ENCODE measurements at regions not wholly inside any gene's neighbourhood (a gene's known extent, or its start where the extent isn't known, plus 50 kb on each side); places are given as distances from the start of the nearest gene placed in this dataset.

- no peak for TF ChIP-seq POLR2A (IDR thresholded peaks at IDR 0.05)
- TF ChIP-seq, protein P1, sequence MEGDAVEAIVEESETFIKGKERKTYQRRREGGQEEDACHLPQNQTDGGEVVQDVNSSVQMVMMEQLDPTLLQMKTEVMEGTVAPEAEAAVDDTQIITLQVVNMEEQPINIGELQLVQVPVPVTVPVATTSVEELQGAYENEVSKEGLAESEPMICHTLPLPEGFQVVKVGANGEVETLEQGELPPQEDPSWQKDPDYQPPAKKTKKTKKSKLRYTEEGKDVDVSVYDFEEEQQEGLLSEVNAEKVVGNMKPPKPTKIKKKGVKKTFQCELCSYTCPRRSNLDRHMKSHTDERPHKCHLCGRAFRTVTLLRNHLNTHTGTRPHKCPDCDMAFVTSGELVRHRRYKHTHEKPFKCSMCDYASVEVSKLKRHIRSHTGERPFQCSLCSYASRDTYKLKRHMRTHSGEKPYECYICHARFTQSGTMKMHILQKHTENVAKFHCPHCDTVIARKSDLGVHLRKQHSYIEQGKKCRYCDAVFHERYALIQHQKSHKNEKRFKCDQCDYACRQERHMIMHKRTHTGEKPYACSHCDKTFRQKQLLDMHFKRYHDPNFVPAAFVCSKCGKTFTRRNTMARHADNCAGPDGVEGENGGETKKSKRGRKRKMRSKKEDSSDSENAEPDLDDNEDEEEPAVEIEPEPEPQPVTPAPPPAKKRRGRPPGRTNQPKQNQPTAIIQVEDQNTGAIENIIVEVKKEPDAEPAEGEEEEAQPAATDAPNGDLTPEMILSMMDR (IDR thresholded peaks at IDR 0.05) = no peak
Observed at GRCh38 chr2:71941726-71942525, 205.7 kb downstream of the CYP26B1 start.

All from prostate gland (tissue), 2 donors.